SK-N-SH (cell line): ENCODE measurements at regions not wholly inside any gene's neighbourhood (a gene's known extent, or its start where the extent isn't known, plus 50 kb on each side); places are given as distances from the start of the nearest gene placed in this dataset.

ENCODE experiments used
- CTCF ChIP-seq: fragments of 200-600 bp; sonication (generic); IDR thresholded peaks from 2 replicates; pipeline ENCODE4 v1.6.1; 2017; ENCODE audit warnings: antibody characterized with exemption, mild to moderate bottlenecking, moderate library complexity
- EP300 ChIP-seq, 2 experiments: IDR thresholded peaks; 2 replicates each; pipeline versions ENCODE4 v1.4.0 to v1.6.1; 2012; ENCODE audit warnings: borderline replicate concordance in 1 of 2, low read depth in 1 of 2, low read length in 1 of 2
- EZH2phosphoT487 ChIP-seq: fragments of 200-600 bp; sonication (generic); IDR thresholded peaks from 2 replicates; pipeline ENCODE4 v1.6.1; 2017; ENCODE audit warnings: low read depth, mixed run types, mild to moderate bottlenecking, antibody characterized with exemption, moderate library complexity, borderline replicate concordance
- FOXJ3 ChIP-seq: sonication (generic); formaldehyde crosslinking; IDR thresholded peaks from 2 replicates; pipeline ENCODE4 v1.5.1; 2020; ENCODE audit warnings: mild to moderate bottlenecking, missing genetic modification reagents
- FOXM1 ChIP-seq: IDR thresholded peaks from 2 replicates; pipeline ENCODE4 v1.4.0; 2012; ENCODE audit warnings: low read depth, mild to moderate bottlenecking
- MEF2A ChIP-seq: IDR thresholded peaks from 2 replicates; pipeline ENCODE4 v1.4.0; 2012; ENCODE audit warnings: low read depth, borderline replicate concordance
- PBX3 ChIP-seq: IDR thresholded peaks from 2 replicates; pipeline ENCODE4; 2012
- POLR2AphosphoS5 ChIP-seq: IDR thresholded peaks from 2 replicates; pipeline ENCODE4 v1.6.1; 2012; ENCODE audit warnings: low read depth, low read length
- ZBTB33 ChIP-seq: IDR thresholded peaks from 2 replicates; pipeline ENCODE4 v1.4.0; 2012; ENCODE audit warnings: low read depth, borderline replicate concordance

- TF ChIP-seq FOXM1 (no peak), CTCF (no peak), FOXJ3 (CRISPR knock-in tag) (no peak), EZH2phosphoT487 (no peak), MEF2A (no peak), PBX3 (no peak), POLR2AphosphoS5 (no peak), ZBTB33 (no peak), EP300 (IDR thresholded peaks at IDR 0.05; ENCODE audit: borderline replicate concordance in 1 of 2, low read depth in 1 of 2, low read length in 1 of 2) (no peak)
These were observed 111.5 kb upstream of the WDFY3 start for GRCh38 chr4:85078016-85078415.
